22Rv1 (cell line): ENCODE measurements at regions not wholly inside any gene's neighbourhood (a gene's known extent, or its start where the extent isn't known, plus 50 kb on each side); places are given as distances from the start of the nearest gene placed in this dataset.

ENCODE experiments used
- ZFX ChIP-seq: fragments of 450-650 bp; IDR thresholded peaks from 2 replicates; pipeline ENCODE4 v1.6.1; 2017; ENCODE audit warnings: antibody characterized with exemption, borderline replicate concordance
- TF ChIP-seq, protein P1 (sequence below): fragments of 450-650 bp; IDR thresholded peaks from 2 replicates; pipeline ENCODE4 v1.5.1; 2017; ENCODE audit warnings: mild to moderate bottlenecking

DNA sequence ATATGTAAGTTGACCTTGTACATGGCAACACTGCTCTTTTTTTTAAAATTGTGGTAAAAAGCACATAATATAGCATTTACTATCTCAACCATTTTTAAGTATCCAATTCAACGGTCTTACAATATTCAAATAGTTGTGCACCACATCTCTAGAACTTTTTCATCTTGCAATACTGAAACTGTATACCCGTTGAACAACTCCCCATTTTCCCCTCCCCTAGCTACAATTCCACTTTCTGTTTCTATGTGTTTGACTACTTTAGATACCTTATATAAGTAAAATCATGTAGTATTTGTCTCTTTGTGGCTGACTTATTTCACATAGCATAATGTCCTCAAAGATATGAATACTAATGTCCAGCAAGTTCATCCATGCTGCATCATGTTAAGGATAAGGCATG, 452.1 kb downstream of the TXNL1 start:
- TF ChIP-seq, protein P1, sequence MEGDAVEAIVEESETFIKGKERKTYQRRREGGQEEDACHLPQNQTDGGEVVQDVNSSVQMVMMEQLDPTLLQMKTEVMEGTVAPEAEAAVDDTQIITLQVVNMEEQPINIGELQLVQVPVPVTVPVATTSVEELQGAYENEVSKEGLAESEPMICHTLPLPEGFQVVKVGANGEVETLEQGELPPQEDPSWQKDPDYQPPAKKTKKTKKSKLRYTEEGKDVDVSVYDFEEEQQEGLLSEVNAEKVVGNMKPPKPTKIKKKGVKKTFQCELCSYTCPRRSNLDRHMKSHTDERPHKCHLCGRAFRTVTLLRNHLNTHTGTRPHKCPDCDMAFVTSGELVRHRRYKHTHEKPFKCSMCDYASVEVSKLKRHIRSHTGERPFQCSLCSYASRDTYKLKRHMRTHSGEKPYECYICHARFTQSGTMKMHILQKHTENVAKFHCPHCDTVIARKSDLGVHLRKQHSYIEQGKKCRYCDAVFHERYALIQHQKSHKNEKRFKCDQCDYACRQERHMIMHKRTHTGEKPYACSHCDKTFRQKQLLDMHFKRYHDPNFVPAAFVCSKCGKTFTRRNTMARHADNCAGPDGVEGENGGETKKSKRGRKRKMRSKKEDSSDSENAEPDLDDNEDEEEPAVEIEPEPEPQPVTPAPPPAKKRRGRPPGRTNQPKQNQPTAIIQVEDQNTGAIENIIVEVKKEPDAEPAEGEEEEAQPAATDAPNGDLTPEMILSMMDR: no peak
- TF ChIP-seq ZFX: no peak
